CD4-positive, alpha-beta T cell (primary cell): ENCODE measurements at regions not wholly inside any gene's neighbourhood (a gene's known extent, or its start where the extent isn't known, plus 50 kb on each side); places are given as distances from the start of the nearest gene placed in this dataset.

Experiments
- ATAC-seq: fragments of 200-7000 bp; cut with Tn5 transposase; one replicate; pipeline ENCODE4 v1.10.0; 2022; ENCODE audit warnings: mild to moderate bottlenecking; ENCODE audit not compliant: poor library complexity
- CTCF ChIA-PET: fragments of 350-600 bp; sonication (Branson Sonifier 250); formaldehyde crosslinking; loops from one replicate; lab custom pipeline; 2021; ENCODE audit warnings: antibody characterized with exemption, inconsistent platforms; lab: Charles Lee
- POLR2A ChIA-PET: fragments of 350-600 bp; sonication (Branson Sonifier 250); formaldehyde crosslinking; loops from one replicate; lab custom pipeline; 2021; ENCODE audit warnings: antibody characterized with exemption, inconsistent platforms; lab: Charles Lee
- DNase-seq, 14 experiments: peaks; one replicate each; pipeline ENCODE4 v3.0.0-alpha.2; 2013 to 2020; ENCODE audit warnings: mixed read lengths in 2 of 14
- H3K27ac ChIP-seq, 2 donors: one replicate each; pipeline versions ENCODE4 v1.5.1 to v1.7.0; 2013; ENCODE audit warnings: low read length in 2 of 2, low read depth in 1 of 2, mild to moderate bottlenecking in 1 of 2
- H3K27me3 ChIP-seq, 2 experiments: 1 replicate in 1 of 2; 2 replicates in 1 of 2; pipeline versions ENCODE4 v1.6.1 to v1.7.0; 2013; ENCODE audit warnings: low read length in 2 of 2, control low read depth in 1 of 2, mild to moderate bottlenecking in 1 of 2, moderate library complexity in 1 of 2; ENCODE audit not compliant: insufficient read depth in 2 of 2, control insufficient read depth in 1 of 2
- H3K36me3 ChIP-seq: one replicate; pipeline ENCODE4 v1.6.1; 2013; ENCODE audit warnings: low read length, control low read depth; ENCODE audit not compliant: insufficient read depth
- H3K4me1 ChIP-seq: one replicate; pipeline ENCODE4 v1.6.1; 2013; ENCODE audit warnings: low read length, control low read depth; ENCODE audit not compliant: insufficient read depth
- H3K4me3 ChIP-seq: one replicate; pipeline ENCODE4 v1.5.1; 2013; ENCODE audit warnings: mild to moderate bottlenecking, low read length, moderate library complexity
- H3K9me3 ChIP-seq, 2 experiments: 1 replicate in 1 of 2; 2 replicates in 1 of 2; pipeline versions ENCODE4 v1.6.1 to v1.7.0; 2013; ENCODE audit warnings: low read length in 2 of 2, mild to moderate bottlenecking in 2 of 2, control low read depth in 1 of 2, moderate library complexity in 1 of 2; ENCODE audit not compliant: control insufficient read depth in 1 of 2, insufficient read depth in 1 of 2
- H3K27ac Mint-ChIP-seq: one replicate; pipeline ENCODE4 v1.8.0; 2020; ENCODE audit warnings: mixed read lengths
- H3K27me3 Mint-ChIP-seq: one replicate; pipeline ENCODE4 v1.8.0; 2021; ENCODE audit warnings: mixed read lengths
- H3K36me3 Mint-ChIP-seq: one replicate; pipeline ENCODE4 v1.8.0; 2021; ENCODE audit warnings: low read depth, mixed read lengths
- H3K4me1 Mint-ChIP-seq: one replicate; pipeline ENCODE4 v1.8.0; 2021; ENCODE audit warnings: low read depth, mixed read lengths
- H3K4me3 Mint-ChIP-seq: one replicate; pipeline ENCODE4 v1.8.0; 2020; ENCODE audit warnings: mild to moderate bottlenecking, mixed read lengths
- H3K9me3 Mint-ChIP-seq: one replicate; pipeline ENCODE4 v1.8.0; 2020; ENCODE audit warnings: mixed read lengths
- intact Hi-C, 2 experiments: fragments of 100-400 bp; cut with DNase I in 1 of 2; cut with micrococcal nuclease in 1 of 2; formaldehyde crosslinking; loops; one replicate each; pipeline versions ENCODE4 v1.15.1 to v1.9.0; 2023 to 2025; cut with DNase I, micrococcal nuclease
- TF ChIP-seq, protein P1 (sequence below): fragments of 200-600 bp; IDR thresholded peaks from one replicate; pipeline ENCODE4 v1.8.0; 2022; ENCODE audit warnings: antibody characterized with exemption, mild to moderate bottlenecking

DNA sequence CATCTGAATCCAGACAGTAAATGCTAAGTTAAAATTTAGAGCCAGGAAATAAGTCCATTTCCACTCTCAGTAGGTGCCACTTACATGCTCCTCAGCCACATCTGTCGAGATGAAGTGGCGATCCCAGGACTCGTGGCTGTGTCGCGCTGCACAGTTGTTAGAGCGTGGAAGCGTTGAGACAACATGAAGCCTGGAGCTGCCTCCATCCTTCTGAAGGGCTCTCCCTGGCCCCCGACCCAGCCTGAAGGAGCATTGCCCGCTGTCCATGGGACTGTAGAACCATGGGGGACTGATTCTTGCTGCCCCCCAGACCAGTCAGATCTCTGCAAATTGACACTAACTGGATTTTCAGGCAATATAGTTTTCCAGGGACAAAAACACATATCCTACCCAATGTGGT is 58.9 kb downstream of the IRX1 start:
- H3K27me3 Mint-ChIP-seq = no peaks in the 10 kb centered on the region
- no peaks in the 10 kb centered on the region for H3K36me3 Mint-ChIP-seq
- intact Hi-C loops = no loop called here
- no peak overlapping the region for H3K4me3 ChIP-seq
- ATAC-seq (no peak), DNase-seq (no peak)
- H3K4me1 Mint-ChIP-seq = no peaks in the 10 kb centered on the region
- H3K27ac Mint-ChIP-seq = no peak overlapping the region
- no peaks in the 10 kb centered on the region for H3K9me3 Mint-ChIP-seq
- no peak overlapping the region for H3K27ac ChIP-seq
- ChIA-PET CTCF (no interaction called here), POLR2A (no interaction called here)
- peaks cover 0 to 30% of the 10 kb centered on the region in 2 experiments for H3K9me3 ChIP-seq
- H3K4me3 Mint-ChIP-seq = no peak overlapping the region
- TF ChIP-seq, protein P1, sequence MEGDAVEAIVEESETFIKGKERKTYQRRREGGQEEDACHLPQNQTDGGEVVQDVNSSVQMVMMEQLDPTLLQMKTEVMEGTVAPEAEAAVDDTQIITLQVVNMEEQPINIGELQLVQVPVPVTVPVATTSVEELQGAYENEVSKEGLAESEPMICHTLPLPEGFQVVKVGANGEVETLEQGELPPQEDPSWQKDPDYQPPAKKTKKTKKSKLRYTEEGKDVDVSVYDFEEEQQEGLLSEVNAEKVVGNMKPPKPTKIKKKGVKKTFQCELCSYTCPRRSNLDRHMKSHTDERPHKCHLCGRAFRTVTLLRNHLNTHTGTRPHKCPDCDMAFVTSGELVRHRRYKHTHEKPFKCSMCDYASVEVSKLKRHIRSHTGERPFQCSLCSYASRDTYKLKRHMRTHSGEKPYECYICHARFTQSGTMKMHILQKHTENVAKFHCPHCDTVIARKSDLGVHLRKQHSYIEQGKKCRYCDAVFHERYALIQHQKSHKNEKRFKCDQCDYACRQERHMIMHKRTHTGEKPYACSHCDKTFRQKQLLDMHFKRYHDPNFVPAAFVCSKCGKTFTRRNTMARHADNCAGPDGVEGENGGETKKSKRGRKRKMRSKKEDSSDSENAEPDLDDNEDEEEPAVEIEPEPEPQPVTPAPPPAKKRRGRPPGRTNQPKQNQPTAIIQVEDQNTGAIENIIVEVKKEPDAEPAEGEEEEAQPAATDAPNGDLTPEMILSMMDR = no peak
- H3K4me1 ChIP-seq = no peaks in the 10 kb centered on the region
- H3K27me3 ChIP-seq = no peaks in the 10 kb centered on the region
- no peaks in the 10 kb centered on the region for H3K36me3 ChIP-seq

DNA sequence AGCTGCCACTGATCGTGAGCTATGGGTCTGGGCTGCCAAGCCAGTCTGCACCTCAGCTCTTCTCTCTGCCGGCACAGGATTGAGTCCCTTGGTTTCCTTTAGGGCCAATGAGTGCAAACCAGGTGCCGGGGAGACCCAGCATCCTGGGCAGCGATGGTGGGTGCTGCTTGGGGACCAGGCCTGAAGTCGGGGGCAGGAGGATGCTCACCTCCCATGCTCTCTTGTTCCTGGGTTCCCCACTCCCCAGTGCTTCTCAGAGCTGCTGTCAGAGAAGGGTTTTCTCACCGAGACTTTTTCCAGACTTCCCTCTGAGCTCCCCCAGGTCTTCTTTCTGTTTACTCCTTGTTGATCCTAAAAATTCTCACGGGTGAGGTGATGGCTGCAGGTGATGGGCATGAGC is 61.2 kb downstream of the IRX1 start:
- H3K27me3 ChIP-seq = no peaks in the 10 kb centered on the region
- Mint-ChIP-seq H3K4me3 (no peak overlapping the region), H3K27me3 (no peaks in the 10 kb centered on the region), H3K9me3 (no peaks in the 10 kb centered on the region), H3K27ac (no peak overlapping the region), H3K4me1 (no peaks in the 10 kb centered on the region), H3K36me3 (no peaks in the 10 kb centered on the region)
- no peaks in the 10 kb centered on the region for H3K4me1 ChIP-seq
- peaks cover 0 to 22% of the 10 kb centered on the region in 2 experiments for H3K9me3 ChIP-seq
- H3K27ac ChIP-seq = no peak overlapping the region
- TF ChIP-seq, protein P1 = no peak
- no peaks in the 10 kb centered on the region for H3K36me3 ChIP-seq
- ChIA-PET CTCF (no interaction called here), POLR2A (no interaction called here)
- intact Hi-C loops = no loop called here
- no peak overlapping the region for H3K4me3 ChIP-seq
- DNase-seq (no peak), ATAC-seq (no peak)

DNA sequence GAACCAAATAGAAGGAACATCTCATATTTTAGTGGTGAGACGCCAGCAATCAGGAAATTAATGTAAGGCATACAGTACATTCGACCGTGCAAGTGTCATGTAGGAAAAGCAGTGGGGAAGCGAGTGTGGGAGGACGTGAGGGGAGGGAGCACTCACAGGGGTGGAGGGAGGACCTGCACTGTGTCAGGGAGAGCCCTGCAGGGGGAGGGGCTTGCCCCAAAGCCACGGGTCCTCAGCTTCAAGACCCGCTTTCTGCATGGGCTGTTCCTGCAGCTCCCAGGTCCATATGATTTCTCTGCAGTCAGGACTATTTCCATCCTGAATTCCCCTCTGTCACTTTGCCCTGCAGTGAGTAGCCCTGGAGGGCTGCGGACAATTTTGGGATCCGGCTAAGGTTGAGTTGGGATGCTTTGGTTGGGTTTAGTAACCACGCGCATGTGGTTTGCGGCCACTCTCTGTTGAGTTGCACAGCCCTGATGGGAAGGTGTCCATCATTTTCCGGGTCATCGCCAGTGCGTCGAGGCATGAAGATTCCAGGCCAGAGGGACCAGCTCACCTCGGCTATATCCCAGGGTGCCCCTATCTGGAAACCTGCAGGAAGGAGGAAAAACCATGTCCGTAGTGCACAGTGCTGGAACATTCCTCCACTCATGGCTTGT is 61.9 kb downstream of the IRX1 start:
- Mint-ChIP-seq H3K36me3 (no peaks in the 10 kb centered on the region), H3K27me3 (no peaks in the 10 kb centered on the region), H3K27ac (no peak overlapping the region), H3K4me1 (no peaks in the 10 kb centered on the region), H3K4me3 (no peak overlapping the region), H3K9me3 (no peaks in the 10 kb centered on the region)
- no peaks in the 10 kb centered on the region for H3K36me3 ChIP-seq
- no peaks in the 10 kb centered on the region for H3K4me1 ChIP-seq
- TF ChIP-seq, protein P1 = no peak
- DNase-seq = no peak
- ATAC-seq = no peak
- H3K27me3 ChIP-seq = no peaks in the 10 kb centered on the region
- ChIA-PET CTCF (no interaction called here), POLR2A (no interaction called here)
- H3K9me3 ChIP-seq = peaks cover 0 to 25% of the 10 kb centered on the region in 2 experiments
- no peak overlapping the region for H3K27ac ChIP-seq
- no peak overlapping the region for H3K4me3 ChIP-seq
- intact Hi-C loops = no loop called here
